OCI-LY1 (cell line): ENCODE measurements at regions not wholly inside any gene's neighbourhood (a gene's known extent, or its start where the extent isn't known, plus 50 kb on each side); places are given as distances from the start of the nearest gene placed in this dataset.

Source experiments
- H2AFZ ChIP-seq: fragments of 200-600 bp; sonication (generic), shearing (Covaris generic); 2 replicates; pipeline ENCODE4 v1.6.0; 2014; ENCODE audit warnings: antibody characterized with exemption, mild to moderate bottlenecking, low read length
- H3F3A ChIP-seq: fragments of 200-600 bp; sonication (generic), shearing (Covaris generic); 2 replicates; pipeline ENCODE4 v1.6.0; 2014; ENCODE audit warnings: mild to moderate bottlenecking, antibody characterized with exemption, low read length, moderate library complexity; ENCODE audit not compliant: insufficient read depth
- H3K27ac ChIP-seq: fragments of 200-600 bp; sonication (generic); 2 replicates; pipeline ENCODE4 v1.5.1; 2014; ENCODE audit warnings: low read length, mixed run types, mild to moderate bottlenecking, low read depth; ENCODE audit not compliant: poor library complexity, severe bottlenecking
- H3K27me3 ChIP-seq: fragments of 200-600 bp; sonication (generic); 2 replicates; pipeline ENCODE4 v1.6.0; 2014; ENCODE audit warnings: antibody characterized with exemption, mild to moderate bottlenecking, low read length, moderate library complexity; ENCODE audit not compliant: insufficient read depth
- H3K36me3 ChIP-seq: fragments of 200-600 bp; sonication (generic); 2 replicates; pipeline ENCODE4 v1.6.1; 2014; ENCODE audit warnings: mild to moderate bottlenecking, antibody characterized with exemption, low read length, moderate library complexity, mixed read lengths; ENCODE audit not compliant: insufficient read depth
- H3K4me1 ChIP-seq: fragments of 200-600 bp; sonication (generic); 2 replicates; pipeline ENCODE4 v1.5.1; 2014; ENCODE audit warnings: mild to moderate bottlenecking, low read length, moderate library complexity; ENCODE audit not compliant: insufficient read depth, severe bottlenecking
- H3K4me2 ChIP-seq: fragments of 200-600 bp; sonication (generic), shearing (Covaris generic); 2 replicates; pipeline ENCODE4 v1.6.1; 2014; ENCODE audit warnings: low read length
- H3K4me3 ChIP-seq: fragments of 200-600 bp; sonication (generic); 2 replicates; pipeline ENCODE4 v1.5.1; 2014; ENCODE audit warnings: low read length, low read depth, mild to moderate bottlenecking, mixed read lengths; ENCODE audit not compliant: poor library complexity, severe bottlenecking
- H3K79me2 ChIP-seq: fragments of 200-600 bp; shearing (Covaris generic); 2 replicates; pipeline ENCODE4 v1.6.1; 2016; ENCODE audit warnings: mixed run types, low read length, mixed read lengths; ENCODE audit not compliant: insufficient read depth
- H3K9ac ChIP-seq: fragments of 200-600 bp; sonication (generic), shearing (Covaris generic); 2 replicates; pipeline ENCODE4 v1.6.1; 2014; ENCODE audit warnings: mild to moderate bottlenecking, low read length, mixed read lengths
- H3K9me2 ChIP-seq: fragments of 200-600 bp; sonication (generic), shearing (Covaris generic); 2 replicates; pipeline ENCODE4 v1.6.1; 2014; ENCODE audit warnings: low read depth, mild to moderate bottlenecking, low read length, mixed read lengths
- H3K9me3 ChIP-seq: fragments of 200-600 bp; shearing (Covaris generic); 2 replicates; pipeline ENCODE4 v1.6.1; 2014; ENCODE audit warnings: low read length, mixed read lengths
- H4K20me1 ChIP-seq: fragments of 200-600 bp; sonication (generic), shearing (Covaris generic); 2 replicates; pipeline ENCODE4 v1.6.0; 2016; ENCODE audit warnings: mild to moderate bottlenecking, low read length; ENCODE audit not compliant: insufficient read depth
- CTCF ChIP-seq: fragments of 200-600 bp; sonication (generic), shearing (Covaris generic); IDR thresholded peaks from 2 replicates; pipeline ENCODE4 v1.5.1; 2017; ENCODE audit warnings: mild to moderate bottlenecking, antibody characterized with exemption, low read length, moderate library complexity, mixed read lengths
- EZH2 ChIP-seq: fragments of 200-600 bp; sonication (generic), shearing (Covaris generic); IDR thresholded peaks from 2 replicates; pipeline ENCODE4 v1.8.0; 2017; ENCODE audit warnings: borderline replicate concordance, mixed run types, mild to moderate bottlenecking, antibody characterized with exemption, low read length, moderate library complexity, mixed read lengths

GRCh38 chr6:9499709-9500108 is 915.2 kb downstream of the TFAP2A start:
- Histone ChIP-seq H3K9ac (no peak overlapping the region), H3K4me3 (no peak overlapping the region), H3K27ac (no peak overlapping the region), H3K36me3 (no peaks in the 10 kb centered on the region), H3K4me1 (no peaks in the 10 kb centered on the region), H3K4me2 (no peak overlapping the region), H2AFZ (no peak overlapping the region), H3K9me3 (no peaks in the 10 kb centered on the region), H3K9me2 (no peaks in the 10 kb centered on the region), H3K79me2 (no peaks in the 10 kb centered on the region), H3F3A (no peaks in the 10 kb centered on the region), H3K27me3 (no peaks in the 10 kb centered on the region), H4K20me1 (no peaks in the 10 kb centered on the region)
- TF ChIP-seq CTCF (no peak), EZH2 (no peak)

GRCh38 chr6:9496837-9497236 is 918.0 kb downstream of the TFAP2A start:
- Histone ChIP-seq H3K9ac (no peak overlapping the region), H4K20me1 (no peaks in the 10 kb centered on the region), H3K4me1 (no peaks in the 10 kb centered on the region), H3F3A (no peaks in the 10 kb centered on the region), H2AFZ (no peak overlapping the region), H3K9me2 (no peaks in the 10 kb centered on the region), H3K9me3 (no peaks in the 10 kb centered on the region), H3K27me3 (no peaks in the 10 kb centered on the region), H3K79me2 (no peaks in the 10 kb centered on the region), H3K4me2 (no peak overlapping the region), H3K27ac (no peak overlapping the region), H3K36me3 (no peaks in the 10 kb centered on the region), H3K4me3 (no peak overlapping the region)
- TF ChIP-seq CTCF (no peak), EZH2 (no peak)

- TF ChIP-seq EZH2 (no peak), CTCF (no peak)
- Histone ChIP-seq H2AFZ (no peak overlapping the region), H3F3A (no peaks in the 10 kb centered on the region), H3K4me3 (no peak overlapping the region), H3K27ac (no peak overlapping the region), H3K9me3 (no peaks in the 10 kb centered on the region), H3K9me2 (no peaks in the 10 kb centered on the region), H3K9ac (no peak overlapping the region), H3K36me3 (no peaks in the 10 kb centered on the region), H3K4me2 (no peak overlapping the region), H4K20me1 (no peaks in the 10 kb centered on the region), H3K4me1 (no peaks in the 10 kb centered on the region), H3K79me2 (no peaks in the 10 kb centered on the region), H3K27me3 (no peaks in the 10 kb centered on the region)
These were observed 920.0 kb downstream of the TFAP2A start for GRCh38 chr6:9494864-9495263.
